Liver (tissue), 8 donors: ENCODE measurements at regions not wholly inside any gene's neighbourhood (a gene's known extent, or its start where the extent isn't known, plus 50 kb on each side); places are given as distances from the start of the nearest gene placed in this dataset.

Experiments used
- DNase-seq: peaks from one replicate; pipeline ENCODE4 v3.0.0-alpha.2; 2017; ENCODE audit warnings: low spot score
- H3K27ac ChIP-seq, 2 donors: one replicate each; pipeline ENCODE4 v1.7.0; 2013; ENCODE audit warnings: inconsistent platforms in 2 of 2, low read length in 2 of 2, control low read depth in 1 of 2, low read depth in 1 of 2, mild to moderate bottlenecking in 1 of 2
- H3K27me3 ChIP-seq, 4 donors: one replicate each; pipeline versions ENCODE4 v1.6.1 to v1.7.0; 2013; ENCODE audit warnings: low read length in 3 of 4, inconsistent platforms in 1 of 4, mild to moderate bottlenecking in 1 of 4, moderate library complexity in 1 of 4; ENCODE audit not compliant: control insufficient read depth in 4 of 4, insufficient read depth in 4 of 4
- H3K36me3 ChIP-seq, 4 donors: one replicate each; pipeline versions ENCODE4 v1.6.1 to v1.7.0; 2013; ENCODE audit warnings: low read length in 3 of 4, mild to moderate bottlenecking in 3 of 4, low read depth in 1 of 4, moderate library complexity in 1 of 4; ENCODE audit not compliant: control insufficient read depth in 4 of 4, insufficient read depth in 3 of 4
- H3K4me1 ChIP-seq, 4 donors: one replicate each; pipeline versions ENCODE4 v1.6.1 to v1.7.0; 2013; ENCODE audit warnings: low read length in 3 of 4, mild to moderate bottlenecking in 3 of 4, moderate library complexity in 1 of 4; ENCODE audit not compliant: control insufficient read depth in 4 of 4, insufficient read depth in 4 of 4
- H3K4me3 ChIP-seq, 3 donors: one replicate each; pipeline versions ENCODE4 v1.6.1 to v1.7.0; 2013; ENCODE audit warnings: low read length in 3 of 3, control low read depth in 1 of 3, low read depth in 1 of 3, mild to moderate bottlenecking in 1 of 3
- H3K9ac ChIP-seq, 2 donors: one replicate each; pipeline ENCODE4 v1.7.0; 2013; ENCODE audit warnings: low read length in 2 of 2, mild to moderate bottlenecking in 2 of 2, moderate library complexity in 2 of 2, control low read depth in 1 of 2, low read depth in 1 of 2
- H3K9me3 ChIP-seq, 4 donors: one replicate each; pipeline versions ENCODE4 v1.6.1 to v1.7.0; 2013; ENCODE audit warnings: low read length in 3 of 4; ENCODE audit not compliant: control insufficient read depth in 4 of 4
- CTCF ChIP-seq: fragments of 150-350 bp; IDR thresholded peaks from 2 replicates; pipeline ENCODE4 v1.5.1; 2017; ENCODE audit warnings: improper control_type of control experiment, low read depth, low read length; ENCODE audit not compliant: missing input control
- EGR1 ChIP-seq, 2 donors: IDR thresholded peaks; 2 replicates each; pipeline ENCODE4 v1.6.1; 2016 to 2018; ENCODE audit warnings: antibody characterized with exemption in 2 of 2, low read depth in 2 of 2
- FOXA1 ChIP-seq: IDR thresholded peaks from 2 replicates; pipeline ENCODE4 v1.6.1; 2016; ENCODE audit warnings: antibody characterized with exemption
- FOXA2 ChIP-seq: IDR thresholded peaks from 2 replicates; pipeline ENCODE4 v1.6.1; 2016; ENCODE audit warnings: antibody characterized with exemption
- GABPA ChIP-seq, 2 donors: IDR thresholded peaks in 1 of 2; conservative IDR thresholded peaks in 1 of 2; 2 replicates each; pipeline ENCODE4 v1.6.1; 2016; ENCODE audit warnings: antibody characterized with exemption in 2 of 2, mild to moderate bottlenecking in 1 of 2, moderate library complexity in 1 of 2
- HNF4A ChIP-seq, 2 donors: conservative IDR thresholded peaks; 2 replicates each; pipeline ENCODE4 v1.6.1; 2016; ENCODE audit warnings: antibody characterized with exemption in 2 of 2, mild to moderate bottlenecking in 2 of 2
- NR2F2 ChIP-seq: IDR thresholded peaks from 2 replicates; pipeline ENCODE4 v1.6.1; 2016; ENCODE audit warnings: antibody characterized with exemption
- RAD21 ChIP-seq, 2 donors: IDR thresholded peaks; 2 replicates each; pipeline ENCODE4 v1.6.1; 2016; ENCODE audit warnings: antibody characterized with exemption in 2 of 2, mild to moderate bottlenecking in 2 of 2
- RXRA ChIP-seq, 2 donors: IDR thresholded peaks; 2 replicates each; pipeline ENCODE4 v1.6.1; 2017 to 2018; ENCODE audit warnings: antibody characterized with exemption in 2 of 2, mild to moderate bottlenecking in 1 of 2
- SP1 ChIP-seq: IDR thresholded peaks from 2 replicates; pipeline ENCODE4 v1.6.1; 2018; ENCODE audit warnings: antibody characterized with exemption, mild to moderate bottlenecking
- TAF1 ChIP-seq: conservative IDR thresholded peaks from 2 replicates; pipeline ENCODE4 v1.6.1; 2016; ENCODE audit warnings: antibody characterized with exemption, mild to moderate bottlenecking
- WGBS: extraction: QIAGEN DNeasy Blood & Tissue Kit; methylation state at CpG from one replicate; pipeline ENCODE4 v1.1.7; 2013; 5-methylcytosine and 5-hydroxymethylcytosine counted together
- TF ChIP-seq, protein P1 (sequence below): IDR thresholded peaks from 2 replicates; pipeline ENCODE4 v1.6.1; 2016; ENCODE audit warnings: antibody characterized with exemption
- TF ChIP-seq, protein P2 (sequence below): IDR thresholded peaks from 2 replicates; pipeline ENCODE4 v1.6.1; 2016; ENCODE audit warnings: antibody characterized with exemption
- TF ChIP-seq, protein P3 (sequence below): IDR thresholded peaks from 2 replicates; pipeline ENCODE4 v1.6.1; 2016; ENCODE audit warnings: antibody characterized with exemption, mild to moderate bottlenecking
- TF ChIP-seq, protein P4 (sequence below): IDR thresholded peaks from 2 replicates; pipeline ENCODE4 v1.6.1; 2016; ENCODE audit warnings: antibody characterized with exemption
- donor health status: healthy.
- donor health status: healthy.
- donor health status: healthy.
- donor health status: healthy.
- donor health status: healthy.

DNA sequence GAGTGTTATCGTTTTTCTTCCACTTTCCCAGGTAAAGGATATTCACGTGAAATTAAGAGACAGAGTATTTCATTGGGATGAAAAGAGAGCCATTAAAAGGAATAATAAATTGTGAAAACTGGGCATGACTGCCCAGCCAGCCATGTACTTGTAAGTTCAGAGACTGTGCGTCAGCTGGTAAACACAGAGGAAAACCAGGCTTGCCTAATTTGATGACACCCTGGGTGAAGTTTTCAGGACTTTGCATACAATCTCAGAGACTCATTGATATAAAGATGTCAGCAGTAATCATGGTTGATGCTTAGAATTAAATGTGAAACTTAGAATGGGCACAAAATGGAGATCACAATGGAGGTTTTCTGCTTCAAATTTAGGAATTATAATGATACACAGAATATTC is 153.5 kb upstream of the ZEB2 start:
- no peaks in the 10 kb centered on the region for H3K27me3 ChIP-seq
- no peak overlapping the region for H3K27ac ChIP-seq
- TF ChIP-seq GABPA (IDR thresholded peaks at IDR 0.05 in 1 of 2, conservative IDR thresholded peaks at IDR 0.05 in 1 of 2) (no peak), SP1 (no peak), NR2F2 (no peak), CTCF (no peak), FOXA1 (no peak), EGR1 (IDR thresholded peaks at IDR 0.05; ENCODE audit: low read depth in 2 of 2) (no peak)
- TF ChIP-seq, protein P1, sequence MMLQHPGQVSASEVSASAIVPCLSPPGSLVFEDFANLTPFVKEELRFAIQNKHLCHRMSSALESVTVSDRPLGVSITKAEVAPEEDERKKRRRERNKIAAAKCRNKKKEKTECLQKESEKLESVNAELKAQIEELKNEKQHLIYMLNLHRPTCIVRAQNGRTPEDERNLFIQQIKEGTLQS = no peak
- H3K9ac ChIP-seq = no peak overlapping the region
- no peaks in the 10 kb centered on the region for H3K36me3 ChIP-seq
- H3K4me1 ChIP-seq = no peaks in the 10 kb centered on the region
- WGBS = 77% methylated on average over 3 of the region's 3 CpGs
- no peak overlapping the region for H3K4me3 ChIP-seq
- DNase-seq = no peak
- H3K9me3 ChIP-seq = no peaks in the 10 kb centered on the region

DNA sequence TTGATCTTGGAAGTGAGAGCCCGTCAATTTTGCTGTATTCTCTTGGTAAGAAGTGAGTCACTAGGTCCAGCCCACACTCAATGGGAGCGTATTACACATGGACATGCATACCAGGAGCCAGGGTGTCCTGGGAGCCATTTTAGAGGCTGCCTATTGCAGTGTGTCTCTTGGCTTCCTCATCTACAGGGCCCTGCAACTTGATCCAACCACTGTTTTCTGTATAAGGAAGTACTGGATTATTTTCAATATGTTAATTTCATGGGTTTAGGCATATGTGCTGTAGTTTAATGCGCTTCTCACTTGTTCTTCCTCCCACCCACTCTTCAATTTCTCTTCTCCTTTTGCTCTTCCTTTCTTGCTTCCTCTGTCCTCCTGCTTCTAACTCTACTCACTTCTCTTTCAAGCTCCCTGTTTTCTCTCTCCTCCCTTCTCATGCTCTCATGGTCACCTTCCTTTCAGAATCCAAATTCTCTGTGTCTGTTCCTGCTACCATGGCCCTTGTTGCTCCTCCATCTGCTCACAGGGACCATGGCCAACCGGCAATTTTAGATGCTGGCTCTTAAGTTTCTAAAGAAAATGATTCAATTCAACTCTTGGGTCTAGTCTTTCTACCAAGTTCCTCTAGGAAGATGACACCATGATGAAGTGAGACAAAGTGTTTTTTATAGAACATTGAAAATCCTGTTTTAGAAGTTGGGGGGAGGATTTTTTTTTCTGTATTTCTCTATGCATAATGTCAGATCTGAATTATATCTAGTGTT is 152.0 kb upstream of the ZEB2 start:
- TF ChIP-seq HNF4A (conservative IDR thresholded peaks at IDR 0.05) (no peak), TAF1 (no peak), GABPA (IDR thresholded peaks at IDR 0.05 in 1 of 2, conservative IDR thresholded peaks at IDR 0.05 in 1 of 2) (no peak), NR2F2 (no peak), FOXA2 (no peak), SP1 (no peak), CTCF (no peak), RXRA (IDR thresholded peaks at IDR 0.05) (no peak), RAD21 (IDR thresholded peaks at IDR 0.05) (no peak), FOXA1 (no peak)
- TF ChIP-seq, protein P2, sequence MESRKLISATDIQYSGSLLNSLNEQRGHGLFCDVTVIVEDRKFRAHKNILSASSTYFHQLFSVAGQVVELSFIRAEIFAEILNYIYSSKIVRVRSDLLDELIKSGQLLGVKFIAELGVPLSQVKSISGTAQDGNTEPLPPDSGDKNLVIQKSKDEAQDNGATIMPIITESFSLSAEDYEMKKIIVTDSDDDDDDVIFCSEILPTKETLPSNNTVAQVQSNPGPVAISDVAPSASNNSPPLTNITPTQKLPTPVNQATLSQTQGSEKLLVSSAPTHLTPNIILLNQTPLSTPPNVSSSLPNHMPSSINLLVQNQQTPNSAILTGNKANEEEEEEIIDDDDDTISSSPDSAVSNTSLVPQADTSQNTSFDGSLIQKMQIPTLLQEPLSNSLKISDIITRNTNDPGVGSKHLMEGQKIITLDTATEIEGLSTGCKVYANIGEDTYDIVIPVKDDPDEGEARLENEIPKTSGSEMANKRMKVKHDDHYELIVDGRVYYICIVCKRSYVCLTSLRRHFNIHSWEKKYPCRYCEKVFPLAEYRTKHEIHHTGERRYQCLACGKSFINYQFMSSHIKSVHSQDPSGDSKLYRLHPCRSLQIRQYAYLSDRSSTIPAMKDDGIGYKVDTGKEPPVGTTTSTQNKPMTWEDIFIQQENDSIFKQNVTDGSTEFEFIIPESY = no peak
- TF ChIP-seq, protein P3, sequence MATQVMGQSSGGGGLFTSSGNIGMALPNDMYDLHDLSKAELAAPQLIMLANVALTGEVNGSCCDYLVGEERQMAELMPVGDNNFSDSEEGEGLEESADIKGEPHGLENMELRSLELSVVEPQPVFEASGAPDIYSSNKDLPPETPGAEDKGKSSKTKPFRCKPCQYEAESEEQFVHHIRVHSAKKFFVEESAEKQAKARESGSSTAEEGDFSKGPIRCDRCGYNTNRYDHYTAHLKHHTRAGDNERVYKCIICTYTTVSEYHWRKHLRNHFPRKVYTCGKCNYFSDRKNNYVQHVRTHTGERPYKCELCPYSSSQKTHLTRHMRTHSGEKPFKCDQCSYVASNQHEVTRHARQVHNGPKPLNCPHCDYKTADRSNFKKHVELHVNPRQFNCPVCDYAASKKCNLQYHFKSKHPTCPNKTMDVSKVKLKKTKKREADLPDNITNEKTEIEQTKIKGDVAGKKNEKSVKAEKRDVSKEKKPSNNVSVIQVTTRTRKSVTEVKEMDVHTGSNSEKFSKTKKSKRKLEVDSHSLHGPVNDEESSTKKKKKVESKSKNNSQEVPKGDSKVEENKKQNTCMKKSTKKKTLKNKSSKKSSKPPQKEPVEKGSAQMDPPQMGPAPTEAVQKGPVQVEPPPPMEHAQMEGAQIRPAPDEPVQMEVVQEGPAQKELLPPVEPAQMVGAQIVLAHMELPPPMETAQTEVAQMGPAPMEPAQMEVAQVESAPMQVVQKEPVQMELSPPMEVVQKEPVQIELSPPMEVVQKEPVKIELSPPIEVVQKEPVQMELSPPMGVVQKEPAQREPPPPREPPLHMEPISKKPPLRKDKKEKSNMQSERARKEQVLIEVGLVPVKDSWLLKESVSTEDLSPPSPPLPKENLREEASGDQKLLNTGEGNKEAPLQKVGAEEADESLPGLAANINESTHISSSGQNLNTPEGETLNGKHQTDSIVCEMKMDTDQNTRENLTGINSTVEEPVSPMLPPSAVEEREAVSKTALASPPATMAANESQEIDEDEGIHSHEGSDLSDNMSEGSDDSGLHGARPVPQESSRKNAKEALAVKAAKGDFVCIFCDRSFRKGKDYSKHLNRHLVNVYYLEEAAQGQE = no peak
- TF ChIP-seq, protein P4, sequence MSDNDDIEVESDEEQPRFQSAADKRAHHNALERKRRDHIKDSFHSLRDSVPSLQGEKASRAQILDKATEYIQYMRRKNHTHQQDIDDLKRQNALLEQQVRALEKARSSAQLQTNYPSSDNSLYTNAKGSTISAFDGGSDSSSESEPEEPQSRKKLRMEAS = no peak
- no peak overlapping the region for H3K4me3 ChIP-seq
- no peaks in the 10 kb centered on the region for H3K9me3 ChIP-seq
- WGBS = 77% methylated on average over 4 of the region's 4 CpGs
- H3K9ac ChIP-seq = no peak overlapping the region
- H3K36me3 ChIP-seq = no peaks in the 10 kb centered on the region
- DNase-seq = no peak
- H3K4me1 ChIP-seq = no peaks in the 10 kb centered on the region
- H3K27ac ChIP-seq = no peak overlapping the region
- no peaks in the 10 kb centered on the region for H3K27me3 ChIP-seq
